Lung (tissue), 11 donors: ENCODE measurements at regions not wholly inside any gene's neighbourhood (a gene's known extent, or its start where the extent isn't known, plus 50 kb on each side); places are given as distances from the start of the nearest gene placed in this dataset.

Experiments used
- ATAC-seq: fragments of 200-7000 bp; cut with Tn5 transposase; one replicate; pipeline ENCODE4 v1.9.1; 2020; ENCODE audit warnings: moderate number of reproducible peaks; ENCODE audit not compliant: insufficient read depth, low FRiP score
- DNase-seq, 3 donors: peaks; one replicate each; pipeline ENCODE4 v3.0.0-alpha.2; 2013 to 2017
- H3K27ac ChIP-seq, 2 donors: one replicate each; pipeline ENCODE4 v1.5.1; 2013; ENCODE audit warnings: mild to moderate bottlenecking in 2 of 2, moderate library complexity in 2 of 2, control low read depth in 1 of 2, inconsistent platforms in 1 of 2, low read depth in 1 of 2, low read length in 1 of 2
- H3K27me3 ChIP-seq, 3 donors: one replicate each; pipeline ENCODE4 v1.5.1; 2013; ENCODE audit warnings: low read length in 2 of 3; ENCODE audit not compliant: control insufficient read depth in 3 of 3, insufficient read depth in 3 of 3
- H3K36me3 ChIP-seq, 4 donors: one replicate each; pipeline ENCODE4 v1.5.1; 2013; ENCODE audit warnings: low read length in 4 of 4, mild to moderate bottlenecking in 1 of 4, moderate library complexity in 1 of 4; ENCODE audit not compliant: control insufficient read depth in 4 of 4, insufficient read depth in 4 of 4
- H3K4me1 ChIP-seq, 5 donors: one replicate each; pipeline ENCODE4 v1.5.1; 2013; ENCODE audit warnings: low read length in 5 of 5, mild to moderate bottlenecking in 2 of 5, moderate library complexity in 1 of 5; ENCODE audit not compliant: control insufficient read depth in 5 of 5, insufficient read depth in 5 of 5
- H3K4me3 ChIP-seq: one replicate; pipeline ENCODE4 v1.5.1; 2013; ENCODE audit warnings: mild to moderate bottlenecking, control low read depth, moderate library complexity
- H3K9ac ChIP-seq, 2 donors: one replicate each; pipeline ENCODE4 v1.5.1; 2013; ENCODE audit warnings: low read length in 2 of 2, control low read depth in 1 of 2; ENCODE audit not compliant: insufficient read depth in 1 of 2
- H3K9me3 ChIP-seq, 4 donors: one replicate each; pipeline ENCODE4 v1.5.1; 2013; ENCODE audit warnings: low read length in 3 of 4, mild to moderate bottlenecking in 1 of 4, moderate library complexity in 1 of 4; ENCODE audit not compliant: control insufficient read depth in 4 of 4, insufficient read depth in 3 of 4
- CTCF ChIP-seq: IDR thresholded peaks from 2 replicates; pipeline ENCODE4 v1.5.1; 2012; ENCODE audit warnings: mild to moderate bottlenecking; ENCODE audit errors: control extremely low read depth, extremely low read depth
- WGBS, 2 donors: extraction: QIAGEN DNeasy Blood & Tissue Kit; methylation state at CpG; one replicate each; pipeline ENCODE4 v1.1.7; 2013; 5-methylcytosine and 5-hydroxymethylcytosine counted together
- donor health status: control.
- donor health status: control.
- donor health status: Bipolar disorder and iron deficiency.
- donor health status: healthy.
- donor health status: DM: yes; HTN: yes; CAD: no.

GRCh38 chr3:83765956-83766355 lies 1192.8 kb upstream of the CADM2 start:
- Histone ChIP-seq H3K36me3 (no peaks in the 10 kb centered on the region), H3K27me3 (no peaks in the 10 kb centered on the region), H3K4me1 (no peaks in the 10 kb centered on the region), H3K9ac (no peak overlapping the region), H3K9me3 (peaks cover 0 to 4% (median 0%) of the 10 kb centered on the region in 4 donors), H3K4me3 (no peak overlapping the region), H3K27ac (no peak overlapping the region)
- TF ChIP-seq CTCF: no peak
- DNase-seq (no peak), ATAC-seq (no peak)
- 70 to 74% methylated on average over 1 of the region's 1 CpG for WGBS, 2 donors

- Histone ChIP-seq H3K36me3 (no peaks in the 10 kb centered on the region), H3K4me3 (no peak overlapping the region), H3K9ac (no peak overlapping the region), H3K27ac (no peak overlapping the region), H3K27me3 (no peaks in the 10 kb centered on the region), H3K9me3 (peaks cover 0 to 7% (median 0%) of the 10 kb centered on the region in 4 donors), H3K4me1 (no peaks in the 10 kb centered on the region)
- ATAC-seq (no peak), DNase-seq (no peak)
- 88 to 91% methylated on average over 17 of the region's 17 CpGs for WGBS, 2 donors
- TF ChIP-seq CTCF: no peak
Observed at GRCh38 chr3:83769791-83770663, 1188.8 kb upstream of the CADM2 start.

GRCh38 chr3:83770664-83771402 lies 1188.0 kb upstream of the CADM2 start:
- ATAC-seq (no peak), DNase-seq (no peak)
- Histone ChIP-seq H3K4me3 (no peak overlapping the region), H3K9me3 (peaks cover 0 to 7% (median 0%) of the 10 kb centered on the region in 4 donors), H3K9ac (no peak overlapping the region), H3K27ac (no peak overlapping the region), H3K36me3 (no peaks in the 10 kb centered on the region), H3K4me1 (no peaks in the 10 kb centered on the region), H3K27me3 (no peaks in the 10 kb centered on the region)
- no peak for TF ChIP-seq CTCF
- 81 to 87% methylated on average over 7 of the region's 7 CpGs for WGBS, 2 donors
